ENCODE measurements at regions not wholly inside any gene's neighbourhood (a gene's known extent, or its start where the extent isn't known, plus 50 kb on each side); places are given as distances from the start of the nearest gene placed in this dataset.
"Not testable (repeated sequence)": the region's sequence is repeated elsewhere in the genome, so short reads cannot be mapped to it uniquely, and the experiment has no call there.

GRCh38 chr6:141415896-141416295, 716.8 kb upstream of the GJE1 start:
- H3K4me3 Mint-ChIP-seq, result no peak overlapping the region
- peaks cover 2% of the 10 kb centered on the region for H3K9me3 Mint-ChIP-seq
- no peak for DNase-seq
- no peaks in the 10 kb centered on the region for H3K4me1 Mint-ChIP-seq
- H3K27ac Mint-ChIP-seq, result no peak overlapping the region
- ATAC-seq (ENCODE audit: low read depth), result no peak
- no peaks in the 10 kb centered on the region for H3K27me3 Mint-ChIP-seq
- POLR2A ChIA-PET, result no interaction called here
- no peaks in the 10 kb centered on the region for H3K36me3 Mint-ChIP-seq

DNA sequence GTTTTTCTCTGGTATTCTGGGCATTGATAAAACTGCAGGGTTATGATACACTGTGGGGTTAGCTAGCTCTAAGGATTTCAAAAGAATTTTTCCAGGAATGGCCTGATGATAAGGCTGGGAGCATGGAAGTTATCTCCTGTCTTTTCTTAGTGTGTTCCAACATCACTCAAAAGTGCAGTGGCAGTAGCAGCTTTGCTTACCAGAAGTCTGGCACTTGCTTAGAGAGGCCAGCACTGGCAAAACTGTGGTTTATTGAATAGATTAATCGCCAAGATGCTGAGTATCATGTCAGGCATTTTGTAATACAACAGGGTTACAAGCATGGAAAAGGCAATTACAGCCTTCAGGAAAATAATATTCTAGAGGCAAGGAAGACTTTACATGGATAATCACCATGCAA, 719.5 kb upstream of the GJE1 start:
- H3K4me3 Mint-ChIP-seq, result no peak overlapping the region
- ATAC-seq (ENCODE audit: low read depth) (no peak), DNase-seq (no peak)
- H3K4me1 Mint-ChIP-seq, result no peaks in the 10 kb centered on the region
- POLR2A ChIA-PET, result no interaction called here
- no peaks in the 10 kb centered on the region for H3K27me3 Mint-ChIP-seq
- H3K36me3 Mint-ChIP-seq, result peaks cover 5% of the 10 kb centered on the region
- H3K9me3 Mint-ChIP-seq, result peaks cover 14% of the 10 kb centered on the region
- no peak overlapping the region for H3K27ac Mint-ChIP-seq

GRCh38 chr6:141406761-141407160, 726.0 kb upstream of the GJE1 start:
- Mint-ChIP-seq H3K27me3 (no peaks in the 10 kb centered on the region), H3K4me1 (peaks cover 8% of the 10 kb centered on the region), H3K36me3 (peaks cover 12% of the 10 kb centered on the region), H3K4me3 (no peak overlapping the region), H3K9me3 (peaks cover 20% of the 10 kb centered on the region), H3K27ac (no peak overlapping the region)
- ATAC-seq (ENCODE audit: low read depth) (no peak), DNase-seq (no peak)
- POLR2A ChIA-PET, result no interaction called here

GRCh38 chr6:141403827-141404226, 728.9 kb upstream of the GJE1 start:
- peaks cover 9% of the 10 kb centered on the region for H3K36me3 Mint-ChIP-seq
- no peaks in the 10 kb centered on the region for H3K27me3 Mint-ChIP-seq
- H3K4me3 Mint-ChIP-seq, result no peak overlapping the region
- peaks cover 13% of the 10 kb centered on the region for H3K9me3 Mint-ChIP-seq
- POLR2A ChIA-PET, result no interaction called here
- no peak for DNase-seq
- H3K27ac Mint-ChIP-seq, result no peak overlapping the region
- H3K4me1 Mint-ChIP-seq, result peaks cover 8% of the 10 kb centered on the region
- no peak for ATAC-seq (ENCODE audit: low read depth)

- ATAC-seq (ENCODE audit: low read depth) (no peak), DNase-seq (no peak)
- POLR2A ChIA-PET, result no interaction called here
- H3K27ac Mint-ChIP-seq, result peak overlapping the region; percentile 47
- H3K36me3 Mint-ChIP-seq, result peaks cover 7% of the 10 kb centered on the region
- peak overlapping the region; percentile 20 for H3K4me3 Mint-ChIP-seq
- no peaks in the 10 kb centered on the region for H3K27me3 Mint-ChIP-seq
- peaks cover 8% of the 10 kb centered on the region for H3K9me3 Mint-ChIP-seq
- peaks cover 8% of the 10 kb centered on the region for H3K4me1 Mint-ChIP-seq
These were observed 729.6 kb upstream of the GJE1 start for GRCh38 chr6:141403103-141403502.

- H3K9me3 Mint-ChIP-seq, result peaks cover 5% of the 10 kb centered on the region
- H3K27me3 Mint-ChIP-seq, result no peaks in the 10 kb centered on the region
- H3K4me1 Mint-ChIP-seq, result peaks cover 8% of the 10 kb centered on the region
- H3K36me3 Mint-ChIP-seq, result peaks cover 5% of the 10 kb centered on the region
- peak overlapping the region; percentile 33 for H3K4me3 Mint-ChIP-seq
- POLR2A ChIA-PET, result no interaction called here
- ATAC-seq (ENCODE audit: low read depth), result no peak
- no peak for DNase-seq
- H3K27ac Mint-ChIP-seq, result no peak overlapping the region
These were observed 730.2 kb upstream of the GJE1 start for GRCh38 chr6:141402489-141402888.

DNA sequence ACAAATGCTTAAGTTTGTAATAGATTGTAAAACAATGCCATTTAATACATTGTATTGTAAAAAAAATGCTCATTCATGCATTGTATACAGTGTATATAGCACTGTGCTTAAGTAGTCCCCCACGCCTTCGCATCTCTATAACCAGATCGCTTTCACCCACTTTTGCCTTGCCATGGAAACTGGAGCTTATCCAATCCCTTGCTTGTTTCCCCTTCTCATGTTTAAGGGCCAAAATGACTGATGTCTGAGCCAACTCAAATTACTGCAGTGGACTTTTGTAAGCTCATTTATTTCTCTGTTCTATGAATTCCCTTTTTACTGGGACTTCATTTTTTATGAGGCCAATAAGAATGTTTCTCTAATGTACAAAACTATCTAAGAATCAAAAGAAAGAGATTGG, 730.9 kb upstream of the GJE1 start:
- H3K4me1 Mint-ChIP-seq, result peaks cover 8% of the 10 kb centered on the region
- no peak overlapping the region for H3K27ac Mint-ChIP-seq
- POLR2A ChIA-PET, result no interaction called here
- ATAC-seq (ENCODE audit: low read depth), result no peak
- peaks cover 1% of the 10 kb centered on the region for H3K9me3 Mint-ChIP-seq
- H3K36me3 Mint-ChIP-seq, result peaks cover 2% of the 10 kb centered on the region
- H3K27me3 Mint-ChIP-seq, result no peaks in the 10 kb centered on the region
- DNase-seq, result no peak
- H3K4me3 Mint-ChIP-seq, result no peak overlapping the region

DNA sequence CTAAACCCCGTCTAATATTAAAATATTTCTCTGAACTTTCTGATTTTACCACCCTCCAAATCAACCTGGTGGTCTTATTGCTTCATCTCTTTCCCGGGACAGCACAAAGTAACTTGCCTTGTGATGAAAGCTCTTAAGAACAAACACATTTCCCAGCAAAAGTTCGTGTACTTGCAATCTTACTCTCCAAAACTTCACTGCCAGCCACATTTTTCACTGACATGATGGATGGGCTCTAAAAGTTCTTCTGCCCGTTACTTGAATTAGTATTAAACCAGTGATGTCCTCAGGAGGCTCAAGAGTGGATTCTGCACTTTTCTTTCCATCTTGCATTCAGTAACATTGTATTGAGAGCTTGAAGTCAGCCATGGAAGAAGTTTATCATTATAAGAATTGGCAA, 731.6 kb upstream of the GJE1 start:
- DNase-seq (no peak), ATAC-seq (ENCODE audit: low read depth) (no peak)
- no peaks in the 10 kb centered on the region for H3K36me3 Mint-ChIP-seq
- H3K4me1 Mint-ChIP-seq, result peaks cover 8% of the 10 kb centered on the region
- no peak overlapping the region for H3K27ac Mint-ChIP-seq
- no peak overlapping the region for H3K4me3 Mint-ChIP-seq
- no peaks in the 10 kb centered on the region for H3K27me3 Mint-ChIP-seq
- H3K9me3 Mint-ChIP-seq, result no peaks in the 10 kb centered on the region
- POLR2A ChIA-PET, result no interaction called here

- H3K9me3 Mint-ChIP-seq, result no peaks in the 10 kb centered on the region
- H3K4me1 Mint-ChIP-seq, result peaks cover 8% of the 10 kb centered on the region
- no peak overlapping the region for H3K4me3 Mint-ChIP-seq
- DNase-seq (no peak), ATAC-seq (ENCODE audit: low read depth) (no peak)
- no peaks in the 10 kb centered on the region for H3K27me3 Mint-ChIP-seq
- no peak overlapping the region for H3K27ac Mint-ChIP-seq
- H3K36me3 Mint-ChIP-seq, result no peaks in the 10 kb centered on the region
- POLR2A ChIA-PET, result no interaction called here
These were observed 733.8 kb upstream of the GJE1 start for GRCh38 chr6:141398949-141399348.

- no peak overlapping the region for H3K27ac Mint-ChIP-seq
- POLR2A ChIA-PET, result no interaction called here
- DNase-seq, result no peak
These were observed 737.2 kb upstream of the GJE1 start for GRCh38 chr6:141395443-141396008.

DNA sequence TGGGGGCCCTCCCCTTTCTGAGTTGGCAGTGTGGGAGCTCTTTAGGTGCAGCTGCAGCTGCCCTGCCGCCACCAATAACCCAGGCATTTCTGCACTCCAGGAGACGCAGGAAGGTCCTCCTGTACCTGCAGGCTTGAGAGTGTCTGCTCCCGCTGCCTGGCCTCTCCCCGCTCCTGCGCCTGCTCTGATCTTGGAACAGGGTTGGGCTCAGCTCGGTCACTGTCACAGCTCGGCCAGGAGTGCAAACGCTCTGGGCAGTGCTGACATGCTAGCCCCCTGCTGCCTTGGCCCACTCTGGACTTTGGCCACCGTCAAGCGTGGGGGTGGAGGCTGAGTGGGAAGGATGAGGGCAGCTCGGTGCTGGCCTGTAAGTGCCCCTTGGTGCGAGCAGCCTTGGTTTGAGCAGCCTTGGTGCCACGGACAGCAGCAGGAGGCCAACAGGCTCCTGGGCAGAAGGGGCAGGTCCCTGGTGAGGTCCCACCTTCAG, 738.1 kb upstream of the GJE1 start:
- Mint-ChIP-seq H3K27ac (no peak overlapping the region), H3K36me3 (no peaks in the 10 kb centered on the region), H3K9me3 (no peaks in the 10 kb centered on the region), H3K4me1 (no peaks in the 10 kb centered on the region), H3K27me3 (no peaks in the 10 kb centered on the region), H3K4me3 (no peak overlapping the region)
- POLR2A ChIA-PET, result no interaction called here
- no peak for ATAC-seq (ENCODE audit: low read depth)
- no peak for DNase-seq

More at GRCh38 chr6:141395443-141396008, 737.2 kb upstream of the GJE1 start:
- no peak overlapping the region for H3K4me3 Mint-ChIP-seq
- no peaks in the 10 kb centered on the region for H3K27me3 Mint-ChIP-seq
- ATAC-seq (ENCODE audit: low read depth), result no peak
- no peaks in the 10 kb centered on the region for H3K4me1 Mint-ChIP-seq
- H3K9me3 Mint-ChIP-seq, result no peaks in the 10 kb centered on the region
- H3K36me3 Mint-ChIP-seq, result no peaks in the 10 kb centered on the region

- no peaks in the 10 kb centered on the region for H3K4me1 Mint-ChIP-seq
- ATAC-seq (ENCODE audit: low read depth) (no peak), DNase-seq (no peak)
- H3K9me3 Mint-ChIP-seq, result no peaks in the 10 kb centered on the region
- no peaks in the 10 kb centered on the region for H3K27me3 Mint-ChIP-seq
- no peaks in the 10 kb centered on the region for H3K36me3 Mint-ChIP-seq
- POLR2A ChIA-PET, result no interaction called here
- no peak overlapping the region for H3K27ac Mint-ChIP-seq
- H3K4me3 Mint-ChIP-seq, result no peak overlapping the region
These were observed 738.6 kb upstream of the GJE1 start for GRCh38 chr6:141394125-141394536.

DNA sequence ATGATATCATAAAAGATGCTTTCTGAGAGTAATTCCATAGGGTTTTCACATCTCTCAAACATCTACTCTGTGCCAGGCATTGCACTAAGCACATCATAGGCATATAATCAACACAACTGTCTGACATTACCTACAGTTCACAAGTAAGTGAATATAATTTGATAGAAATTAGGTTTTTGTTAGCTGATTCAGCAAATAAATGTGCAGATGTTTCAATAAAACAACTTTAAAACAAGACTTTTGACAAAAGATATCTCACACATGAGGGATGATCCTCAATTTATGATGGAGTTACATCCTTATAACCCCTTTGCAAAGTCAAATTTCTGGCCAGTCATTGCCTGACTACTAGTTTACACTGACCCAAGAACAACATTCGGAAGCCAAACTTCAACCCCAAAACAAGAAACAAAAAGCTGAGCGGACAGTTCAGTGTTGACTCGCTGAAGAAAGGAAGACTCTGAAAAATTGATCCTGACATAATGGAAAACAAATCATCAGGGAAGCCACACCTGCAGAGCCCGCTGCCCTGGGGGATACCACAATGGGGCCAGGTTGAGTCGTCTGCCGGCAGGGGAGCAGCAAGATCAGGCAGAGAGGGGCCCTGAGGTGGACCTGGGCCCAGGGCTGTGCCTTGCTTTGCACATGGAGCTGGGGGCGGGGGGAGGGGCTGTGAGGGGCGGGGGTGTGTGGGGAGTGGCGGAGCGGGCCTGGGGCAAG, 739.2 kb upstream of the GJE1 start:
- Mint-ChIP-seq H3K27ac (no peak overlapping the region), H3K9me3 (no peaks in the 10 kb centered on the region), H3K36me3 (no peaks in the 10 kb centered on the region), H3K4me3 (no peak overlapping the region), H3K4me1 (no peaks in the 10 kb centered on the region), H3K27me3 (no peaks in the 10 kb centered on the region)
- POLR2A ChIA-PET, result no interaction called here
- ATAC-seq (ENCODE audit: low read depth), result no peak
- DNase-seq, result no peak

GRCh38 chr6:141391135-141391534, 741.6 kb upstream of the GJE1 start:
- H3K36me3 Mint-ChIP-seq; H3K9me3 Mint-ChIP-seq; H3K27me3 Mint-ChIP-seq; POLR2A ChIA-PET; H3K27ac Mint-ChIP-seq; ATAC-seq (ENCODE audit: low read depth); H3K4me1 Mint-ChIP-seq; H3K4me3 Mint-ChIP-seq; DNase-seq: not testable (repeated sequence)

Data from activated naive CD8-positive, alpha-beta T cell treated with anti-CD3 and anti-CD28 coated beads, Interleukin-2, amount 10 ng/mL, durations not matched to agents 7 days and 5 days (primary cell).